Stimulated activated CD8-positive, alpha-beta memory T cell treated with anti-CD3 and anti-CD28 coated beads, Interleukin-15, amount 100 ng/mL, for 24 hours (primary cell): ENCODE measurements at regions not wholly inside any gene's neighbourhood (a gene's known extent, or its start where the extent isn't known, plus 50 kb on each side); places are given as distances from the start of the nearest gene placed in this dataset.

Experiments
- DNase-seq: peaks from one replicate; pipeline ENCODE4 v3.0.0-alpha.2; 2020; ENCODE audit warnings: low read depth

DNA sequence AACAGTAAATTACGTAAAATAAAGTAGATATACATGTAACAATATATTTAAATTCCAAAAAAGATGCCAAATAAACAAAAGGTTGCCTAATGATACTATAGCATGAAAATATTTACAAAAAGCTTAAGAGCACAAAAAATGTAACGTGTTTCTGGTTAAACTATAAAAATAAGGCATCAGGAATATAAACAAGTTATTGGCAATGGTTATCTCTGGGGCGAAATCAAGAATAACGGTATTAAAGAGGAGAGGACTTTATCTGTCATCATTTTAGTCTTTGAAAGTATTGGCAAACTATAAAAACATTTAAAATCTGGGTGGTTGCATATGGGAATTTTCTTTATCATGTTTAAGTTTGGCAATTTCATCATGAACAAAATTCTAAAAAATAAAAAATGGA is 1599.2 kb downstream of the MAT2B start:
- DNase-seq: no peak

DNA sequence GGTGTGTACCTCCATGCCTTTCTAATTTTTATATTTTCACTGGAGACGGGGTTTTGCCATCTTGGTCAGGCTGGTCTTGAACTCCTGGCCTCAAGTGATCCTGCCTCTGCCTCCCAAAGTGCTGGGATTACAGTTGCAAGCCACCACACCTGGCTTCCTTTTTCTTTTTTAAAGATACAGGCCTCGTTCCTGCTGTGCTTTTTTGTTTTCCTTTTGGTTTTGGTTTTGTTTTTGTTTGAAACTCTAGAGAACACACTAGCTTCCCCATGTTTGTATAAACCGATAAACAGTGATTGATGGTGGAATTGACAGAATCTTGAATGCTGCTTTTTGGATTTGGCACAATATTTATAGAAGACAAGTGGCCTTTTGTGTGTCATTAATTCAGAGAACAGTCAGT is 1603.4 kb downstream of the MAT2B start:
- no peak for DNase-seq

DNA sequence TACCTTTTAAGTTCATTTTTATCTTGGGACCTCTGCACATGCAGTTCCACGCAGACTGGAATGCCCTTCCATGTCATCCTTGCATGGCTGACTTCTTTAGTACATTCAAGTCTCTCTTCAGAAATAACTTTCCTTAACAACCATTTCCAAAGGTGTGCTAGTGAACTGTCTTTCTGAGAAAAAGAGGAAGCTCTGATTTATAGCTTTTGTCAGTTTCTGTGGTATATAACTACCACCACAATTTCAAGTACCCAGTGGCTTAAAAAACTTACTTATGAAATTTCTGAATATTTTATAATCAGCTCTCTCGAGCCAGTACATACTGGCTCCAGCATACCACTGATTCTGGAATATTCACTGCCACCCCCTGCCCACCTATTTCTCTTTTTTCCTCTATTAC is 1613.8 kb downstream of the MAT2B start:
- no peak for DNase-seq

DNA sequence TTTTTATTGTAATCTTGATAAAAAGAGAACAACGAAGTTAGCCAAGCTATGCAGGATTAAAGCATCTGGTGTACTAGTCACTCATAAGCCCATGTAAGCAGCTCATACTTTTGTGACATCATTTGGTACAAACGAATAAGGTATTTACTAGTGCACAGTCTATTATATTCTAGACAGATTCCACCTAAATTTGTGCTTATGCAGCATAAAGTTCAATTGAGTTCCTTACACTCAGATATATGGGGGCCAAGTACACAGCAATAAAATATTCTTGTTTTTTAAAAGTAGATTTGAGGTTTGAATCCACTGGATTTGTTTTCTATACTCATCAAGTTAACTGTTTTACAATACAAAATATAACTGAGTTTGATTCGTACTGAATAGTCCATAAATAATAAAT is 1621.2 kb downstream of the MAT2B start:
- no peak for DNase-seq

DNA sequence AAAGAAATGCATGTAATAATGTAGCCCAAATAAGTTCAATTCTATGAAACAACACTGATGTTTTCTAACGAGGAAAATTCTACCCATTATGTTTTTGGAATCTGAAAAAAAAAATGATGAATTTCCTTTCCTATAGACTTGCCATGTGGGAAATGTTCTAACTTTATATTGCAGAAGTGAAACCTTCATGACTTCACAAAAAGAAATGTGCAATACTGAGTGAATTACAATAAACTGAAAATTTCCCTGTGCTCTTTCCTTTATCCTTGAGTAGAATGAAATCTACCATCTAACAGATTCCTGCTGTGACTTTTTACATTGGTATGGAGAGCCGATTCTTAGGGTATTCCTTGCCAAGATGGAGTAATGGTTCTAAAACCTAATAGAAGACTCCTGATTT is 1622.5 kb downstream of the MAT2B start:
- DNase-seq: no peak

DNA sequence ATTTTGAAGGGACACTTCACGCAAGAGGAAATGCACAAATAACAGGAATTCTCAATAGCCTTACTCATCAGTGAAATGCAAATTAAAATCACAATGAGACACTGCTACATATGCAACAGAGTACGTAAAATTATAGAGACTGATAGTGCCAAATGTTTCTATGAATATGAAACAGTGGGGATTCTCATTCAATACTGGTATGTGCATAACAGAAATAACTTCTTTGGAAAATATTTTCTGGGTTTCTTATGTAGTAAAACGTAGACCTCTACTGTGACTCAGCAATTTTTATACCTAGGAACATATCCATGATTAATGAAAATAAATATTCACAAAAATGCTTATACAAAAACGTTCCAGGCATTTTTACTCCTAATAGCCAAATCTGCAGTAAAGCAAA is 1625.2 kb downstream of the MAT2B start:
- DNase-seq: no peak

DNA sequence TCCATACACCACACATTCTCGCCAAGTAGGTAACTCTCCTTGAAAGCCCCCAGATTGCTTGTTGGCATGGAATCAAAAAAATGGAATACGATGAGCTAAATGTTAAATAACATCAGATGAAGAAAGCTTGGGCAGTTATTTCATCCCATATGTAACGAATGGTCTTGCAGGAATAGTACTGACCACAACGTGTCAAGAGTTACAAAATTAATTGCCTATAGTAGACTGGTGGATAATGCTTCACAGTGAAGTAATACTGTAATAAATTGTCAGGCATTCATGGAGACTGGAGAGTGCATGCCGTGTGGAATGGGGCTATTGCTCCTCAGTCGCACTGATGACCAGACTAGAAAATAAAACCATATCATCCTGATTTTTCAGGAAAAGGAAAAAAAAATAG is 1628.7 kb downstream of the MAT2B start:
- DNase-seq: no peak

DNA sequence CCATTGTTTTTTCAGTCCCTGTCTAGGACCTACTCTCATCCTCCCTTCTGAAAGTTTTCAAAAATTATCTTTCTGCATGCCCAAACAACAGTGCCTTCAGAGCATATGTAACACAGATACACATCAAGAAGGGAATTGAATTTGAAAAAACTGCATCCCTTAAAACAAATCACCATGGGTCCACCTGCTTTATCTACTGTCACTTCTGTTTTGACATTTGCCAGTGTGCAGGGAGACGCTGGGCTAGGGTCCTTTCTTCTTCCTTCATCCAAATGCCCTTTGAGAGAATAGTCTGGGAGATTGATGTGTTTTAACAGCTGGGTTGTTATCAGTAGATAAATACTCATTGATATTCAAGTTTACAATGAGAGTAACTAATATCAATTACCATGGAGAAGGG is 1630.1 kb downstream of the MAT2B start:
- no peak for DNase-seq

DNA sequence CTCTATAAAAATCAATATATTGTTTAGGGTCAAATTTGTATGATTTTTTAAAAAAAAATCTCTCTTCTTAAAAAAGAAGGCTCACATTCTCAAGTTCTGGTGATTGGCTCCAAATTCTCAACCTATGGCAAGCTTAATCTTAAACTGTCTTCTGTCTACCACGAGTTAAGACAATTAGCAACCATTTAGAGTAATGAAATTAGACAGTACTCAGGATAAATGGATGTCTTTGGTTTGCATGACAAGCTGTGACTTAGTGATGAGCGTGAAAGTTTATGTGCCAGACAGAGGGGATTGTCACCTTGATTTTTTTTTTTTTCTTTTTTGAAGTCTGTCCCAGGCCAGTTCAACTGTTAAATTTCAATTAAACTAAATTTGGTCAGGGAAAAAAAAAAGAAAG is 1632.3 kb downstream of the MAT2B start:
- no peak for DNase-seq

DNA sequence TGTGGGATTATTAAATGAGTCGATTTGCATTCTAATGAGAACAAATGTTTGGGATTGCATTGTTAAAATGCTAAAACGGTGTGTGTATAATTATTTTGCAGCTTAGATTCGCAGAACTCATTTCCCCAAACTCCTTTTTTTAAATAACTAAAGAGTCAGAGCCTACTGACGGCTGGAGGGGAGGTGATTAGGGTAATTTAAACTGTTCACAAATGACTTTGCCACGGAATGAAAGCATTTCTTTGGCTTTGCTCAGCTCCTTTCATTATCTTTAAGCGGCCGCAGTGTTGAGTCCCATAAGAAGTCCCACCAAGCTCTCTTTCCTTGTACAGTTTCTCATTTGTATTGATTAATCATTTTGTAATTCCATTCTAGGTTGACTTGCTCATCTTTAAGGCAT is 1632.8 kb downstream of the MAT2B start:
- DNase-seq: no peak

DNA sequence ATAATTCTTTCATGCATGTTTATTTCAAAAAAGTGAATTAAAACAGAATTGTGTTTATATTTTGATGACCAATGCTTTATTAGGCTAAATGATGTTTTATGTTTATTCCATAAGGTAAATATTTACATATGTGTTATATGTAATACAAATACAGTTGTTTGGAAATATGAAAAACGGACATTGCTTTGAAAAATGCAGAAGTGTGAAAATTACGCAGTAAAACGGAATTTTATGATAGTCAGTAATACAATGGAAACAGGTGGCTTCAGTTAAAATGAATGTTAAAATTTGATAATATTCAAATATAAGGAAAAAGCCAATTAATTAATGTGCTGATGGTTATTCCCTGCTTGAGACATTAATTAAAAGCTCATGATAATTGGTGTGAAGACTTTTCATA is 1633.8 kb downstream of the MAT2B start:
- DNase-seq: no peak

DNA sequence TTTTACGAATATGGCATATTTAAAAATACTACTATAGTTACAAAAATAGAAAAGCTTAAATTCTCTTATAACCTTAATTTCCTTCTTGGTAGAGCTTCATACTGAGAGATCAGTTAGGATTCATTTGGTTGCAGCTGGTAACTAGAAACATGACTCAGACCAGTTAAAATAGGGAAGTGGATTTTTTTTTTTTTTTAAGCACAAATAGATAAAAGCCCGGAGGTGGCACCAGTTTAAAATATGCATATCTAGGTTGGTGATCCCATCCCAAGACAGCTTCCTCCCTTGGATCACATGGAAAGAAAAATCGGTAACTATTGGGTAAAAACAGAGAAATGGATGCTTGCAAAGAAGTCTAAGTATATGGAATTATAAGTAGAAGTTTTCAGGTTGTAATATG is 1634.3 kb downstream of the MAT2B start:
- DNase-seq: no peak

DNA sequence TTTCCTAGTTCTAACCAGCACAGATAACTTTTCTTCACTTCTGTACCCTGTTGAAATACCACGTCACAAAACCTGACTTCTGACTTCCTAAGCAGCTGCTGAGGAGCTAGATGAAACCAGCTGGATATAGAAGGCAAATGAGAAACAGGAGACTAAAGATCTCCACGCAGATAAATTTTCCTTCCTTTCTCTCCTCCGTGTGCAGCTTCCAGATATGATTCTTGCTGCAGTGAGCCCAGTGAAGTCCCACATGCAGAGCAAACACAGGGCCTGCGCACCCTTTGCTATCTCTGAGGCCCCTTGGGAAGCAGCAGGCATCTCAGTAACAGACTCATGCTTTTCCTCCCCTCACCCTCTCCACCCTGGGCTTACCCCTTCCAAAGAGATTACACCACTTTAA is 1638.3 kb downstream of the MAT2B start:
- DNase-seq: no peak

DNA sequence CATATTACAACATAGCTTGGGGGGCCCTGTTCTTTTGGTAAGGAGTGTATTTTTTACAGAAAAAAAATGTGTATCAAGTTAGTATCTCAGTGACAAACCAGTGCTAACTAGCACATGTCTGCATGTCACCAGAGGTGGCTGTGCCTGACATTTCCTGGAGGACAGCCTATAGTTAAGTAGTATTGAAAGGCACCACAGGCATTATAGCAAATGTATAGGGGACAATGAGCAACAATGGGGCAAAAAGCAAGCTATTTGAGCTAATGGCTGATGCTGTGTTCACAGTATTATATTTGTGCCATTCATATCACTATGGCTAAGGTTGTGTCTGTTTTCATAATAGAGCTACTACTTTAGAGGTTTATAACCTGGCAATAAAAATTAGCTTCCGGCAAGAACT is 1644.0 kb downstream of the MAT2B start:
- no peak for DNase-seq

DNA sequence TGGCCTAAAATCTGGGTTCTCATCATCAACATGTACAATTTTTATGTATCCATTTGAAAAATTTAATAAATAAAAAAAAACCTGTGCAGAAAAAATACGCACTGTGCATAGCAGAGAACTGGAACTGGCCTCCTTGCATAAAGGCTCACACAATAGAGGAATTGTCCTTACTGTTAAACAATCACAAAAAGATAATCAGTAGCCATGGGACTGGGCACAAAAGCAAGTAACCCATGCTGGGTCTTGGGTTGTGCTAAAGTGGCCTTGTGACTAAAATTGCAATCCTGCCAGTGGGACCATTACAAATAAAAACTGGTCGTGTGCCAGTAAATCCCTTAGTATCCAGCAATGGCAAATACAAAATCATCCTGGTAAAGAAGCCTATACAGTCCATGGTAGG is 1646.6 kb downstream of the MAT2B start:
- no peak for DNase-seq

DNA sequence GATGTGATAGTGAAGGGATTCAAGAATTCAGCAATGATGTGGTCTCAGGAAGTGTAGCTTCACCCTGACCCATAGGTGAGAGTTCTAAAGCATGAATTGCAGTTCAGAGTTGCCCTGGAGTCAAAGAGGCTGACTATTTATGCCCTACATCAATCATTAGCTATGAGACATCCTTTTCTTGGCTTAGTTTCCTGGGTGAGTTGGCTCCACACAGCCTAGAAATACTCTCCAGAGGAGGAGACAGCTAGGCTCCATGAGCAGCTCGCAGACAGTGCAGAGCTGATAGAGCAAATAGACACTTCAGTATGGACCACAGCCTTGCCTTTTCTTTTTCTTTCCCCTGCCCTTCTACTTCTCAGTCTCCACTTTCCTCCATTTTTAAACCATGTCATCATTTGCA is 1651.8 kb downstream of the MAT2B start:
- DNase-seq: no peak

DNA sequence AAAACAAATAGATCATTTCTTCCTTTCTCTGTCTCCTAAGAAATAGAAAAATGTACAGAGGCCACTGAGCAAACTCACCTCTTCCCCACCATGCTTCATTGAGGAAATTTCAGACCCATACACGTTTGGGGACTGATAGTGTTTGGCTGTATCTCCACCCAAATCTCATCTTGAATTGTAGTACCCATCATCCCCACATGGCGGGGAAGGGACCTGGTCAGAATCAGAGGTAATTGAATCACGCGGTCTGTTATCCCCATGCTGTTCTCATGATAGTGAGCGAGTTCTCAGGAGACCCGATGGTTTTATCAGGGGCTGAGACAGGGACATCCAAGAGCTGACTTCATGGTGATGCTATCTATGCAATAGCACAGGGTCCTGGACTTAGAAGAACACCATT is 1655.8 kb downstream of the MAT2B start:
- no peak for DNase-seq

DNA sequence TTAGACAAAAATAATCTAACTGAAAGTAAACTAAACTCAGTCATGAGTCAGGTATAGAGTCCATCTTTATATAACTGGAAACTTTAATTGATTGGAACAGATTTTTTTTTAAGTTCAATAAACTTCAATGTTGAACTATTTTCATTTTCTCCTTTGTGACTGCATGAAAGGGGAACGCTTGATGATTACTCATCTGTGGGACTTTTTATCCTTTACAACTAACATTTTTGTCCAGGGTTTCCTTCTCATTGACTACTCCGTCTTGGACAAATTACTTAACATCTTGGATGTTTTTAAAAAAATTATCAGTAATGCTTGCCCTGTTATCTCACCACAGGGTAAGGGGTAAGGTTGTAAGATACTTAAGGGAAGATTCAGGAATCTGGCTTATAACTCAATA is 1658.4 kb downstream of the MAT2B start:
- no peak for DNase-seq

DNA sequence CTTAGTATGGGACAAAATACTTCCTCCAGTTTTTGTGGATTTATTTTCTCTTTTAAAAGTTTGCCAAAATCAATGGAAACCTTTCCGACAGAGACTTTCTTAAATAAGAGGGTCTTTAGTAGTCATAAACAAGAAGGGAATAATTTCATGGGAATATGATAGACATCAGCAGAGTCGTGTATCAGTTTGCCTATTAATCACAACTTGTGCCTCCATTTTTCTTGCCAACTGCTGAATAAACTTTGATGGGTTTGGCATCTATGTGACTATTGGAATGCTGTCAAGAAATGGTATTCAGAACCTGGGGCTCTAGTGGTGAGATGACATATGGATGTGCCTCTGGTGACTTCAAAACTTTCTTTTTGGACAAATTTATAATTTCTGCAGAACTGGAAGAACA is 1668.2 kb downstream of the MAT2B start:
- no peak for DNase-seq

DNA sequence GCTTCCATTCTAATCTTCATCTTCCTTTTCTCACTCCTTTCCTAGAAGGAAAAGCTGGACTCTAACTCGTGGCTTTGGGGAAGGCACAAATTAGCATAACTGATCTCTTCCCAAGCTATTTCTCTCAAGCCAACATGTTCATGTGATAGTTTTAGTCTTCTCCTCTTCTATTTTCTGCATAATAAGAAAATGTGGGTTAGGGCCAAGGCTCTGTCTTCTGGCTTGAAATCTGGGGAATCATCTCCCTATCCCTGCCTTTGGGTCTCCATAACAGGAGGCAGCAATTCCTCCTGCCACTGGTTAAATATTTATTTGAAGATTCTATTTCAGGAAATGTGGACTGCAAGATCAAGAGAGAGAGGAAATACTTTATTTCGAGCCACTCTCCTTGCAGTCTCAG is 1669.6 kb downstream of the MAT2B start:
- DNase-seq: no peak

DNA sequence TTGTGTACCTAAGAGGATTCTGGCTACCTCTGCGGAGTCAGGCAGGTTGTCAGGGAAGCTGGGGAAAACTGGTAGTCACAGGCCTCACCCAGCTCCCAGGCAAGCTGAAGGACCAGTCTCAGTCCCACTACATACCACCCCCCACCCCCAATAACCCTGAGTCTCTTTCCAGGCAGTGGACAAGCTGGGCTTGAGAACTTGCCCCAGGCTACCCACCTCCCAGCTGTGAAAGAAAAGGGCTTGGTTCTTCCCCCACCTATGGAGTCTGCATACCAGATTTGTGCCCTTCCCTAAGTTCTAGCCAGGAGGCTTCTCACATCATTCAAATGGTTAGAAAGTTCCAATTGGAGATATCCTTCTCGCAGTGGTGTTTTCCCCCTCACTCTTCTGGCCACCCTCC is 1678.8 kb downstream of the MAT2B start:
- no peak for DNase-seq

DNA sequence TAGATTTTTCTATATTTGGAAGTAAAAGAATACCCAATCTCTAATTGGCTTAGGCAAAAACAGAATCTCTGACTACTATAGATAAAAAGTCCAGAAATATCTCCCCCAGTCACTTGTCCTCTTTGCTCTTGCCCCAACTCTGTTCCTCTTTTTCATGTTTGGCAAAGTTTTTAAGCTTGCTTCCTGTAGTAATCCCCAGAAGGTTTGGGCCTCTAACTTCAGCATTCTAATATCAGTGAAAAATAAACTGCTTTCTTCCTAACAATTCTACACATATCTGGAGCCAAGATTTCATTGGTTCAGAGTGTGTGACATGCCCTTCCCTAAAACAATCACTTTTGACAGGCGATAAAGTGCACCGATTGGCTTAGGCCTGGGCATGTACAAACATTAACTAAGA is 1680.3 kb downstream of the MAT2B start:
- no peak for DNase-seq

DNA sequence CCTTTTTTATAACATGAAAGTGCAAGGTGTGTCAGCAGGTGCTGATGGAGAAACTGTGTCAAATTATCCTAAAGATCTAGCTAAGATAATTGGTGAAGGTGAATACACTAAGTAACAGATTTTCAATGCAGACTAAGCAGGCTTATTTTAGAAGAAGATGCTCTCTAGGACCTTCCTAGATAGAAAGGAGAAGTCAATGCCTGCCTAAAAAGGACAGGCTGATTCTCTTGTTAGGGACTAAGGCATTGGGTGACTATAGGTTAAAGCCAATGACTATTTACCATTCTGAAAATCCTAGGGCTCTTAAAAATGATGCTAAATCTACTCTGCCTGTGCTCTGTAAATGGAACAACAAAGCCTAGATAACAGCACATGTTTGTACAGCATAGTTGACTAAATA is 1682.4 kb downstream of the MAT2B start:
- no peak for DNase-seq

DNA sequence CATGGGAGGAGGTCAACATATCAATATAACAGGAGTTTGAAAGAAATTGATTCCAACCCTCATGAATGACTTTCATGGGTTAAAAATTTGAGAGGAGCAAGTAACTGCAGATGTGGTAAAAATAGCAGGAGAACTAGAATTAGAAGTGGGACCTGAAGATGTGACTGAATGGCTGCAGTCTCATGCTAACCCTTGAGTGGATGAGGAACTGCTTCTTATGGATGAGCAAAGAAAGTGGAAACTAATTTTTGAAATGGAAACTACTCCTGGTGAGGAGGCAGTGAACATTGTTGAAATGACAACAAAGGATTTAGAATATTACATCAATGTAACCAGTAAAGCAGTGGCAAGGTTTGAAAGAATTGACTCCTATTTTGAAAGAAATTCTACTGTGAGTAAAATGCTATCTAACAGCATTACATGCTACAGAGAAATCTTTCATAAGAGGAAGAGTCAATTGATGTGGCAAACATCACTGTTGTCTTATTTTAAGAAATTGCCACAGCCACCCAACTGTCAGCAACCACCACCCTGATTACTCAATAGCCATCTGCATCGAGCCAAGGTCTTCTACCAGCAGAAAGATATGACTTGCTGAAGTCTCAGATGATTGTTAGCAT is 1683.2 kb downstream of the MAT2B start:
- DNase-seq: no peak

DNA sequence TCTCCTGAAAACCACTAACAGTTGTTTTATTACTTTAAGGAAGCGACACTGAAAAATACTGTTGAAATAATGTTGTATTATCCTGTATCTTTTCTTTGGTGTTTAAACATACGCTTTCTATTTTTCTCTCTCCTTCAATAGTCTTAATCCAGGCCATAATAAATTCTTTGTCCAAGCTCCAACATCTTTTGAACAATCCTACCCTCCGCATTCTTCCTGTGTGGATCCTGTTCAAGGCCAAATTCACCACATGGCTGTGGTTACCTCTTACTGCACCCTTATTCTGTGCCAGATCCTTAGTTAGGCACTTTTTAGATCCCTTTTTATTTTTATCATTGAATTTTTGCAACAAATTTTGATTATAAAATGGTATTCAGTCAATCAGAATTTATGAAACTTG is 1691.5 kb downstream of the MAT2B start:
- DNase-seq: no peak
